Activated CD4-positive, alpha-beta T cell treated with anti-CD3 and anti-CD28 coated beads, Interleukin-2, amount 10 ng/mL, durations not matched to agents 7 days and 5 days (primary cell): ENCODE measurements at regions not wholly inside any gene's neighbourhood (a gene's known extent, or its start where the extent isn't known, plus 50 kb on each side); places are given as distances from the start of the nearest gene placed in this dataset.

ENCODE experiments used
- CTCF ChIA-PET: fragments of 350-600 bp; sonication (Branson Sonifier 250); formaldehyde crosslinking; loops from one replicate; lab custom pipeline; 2021; ENCODE audit warnings: antibody characterized with exemption; lab: Charles Lee
- POLR2A ChIA-PET: fragments of 350-600 bp; sonication (Branson Sonifier 250); formaldehyde crosslinking; loops from one replicate; lab custom pipeline; 2021; ENCODE audit warnings: antibody characterized with exemption; lab: Charles Lee
- DNase-seq: peaks from one replicate; pipeline ENCODE4 v3.0.0-alpha.2; 2020
- H3K27ac Mint-ChIP-seq: one replicate; pipeline ENCODE4 v1.8.0; 2021; ENCODE audit warnings: mild to moderate bottlenecking, moderate library complexity, mixed read lengths
- H3K27me3 Mint-ChIP-seq: one replicate; pipeline ENCODE4 v1.8.0; 2021; ENCODE audit warnings: mixed read lengths
- H3K36me3 Mint-ChIP-seq: one replicate; pipeline ENCODE4 v1.8.0; 2021; ENCODE audit warnings: low read depth, mixed read lengths
- H3K4me1 Mint-ChIP-seq: one replicate; pipeline ENCODE4 v1.8.0; 2021; ENCODE audit warnings: mixed read lengths
- H3K4me3 Mint-ChIP-seq: one replicate; pipeline ENCODE4 v1.8.0; 2021; ENCODE audit warnings: mild to moderate bottlenecking, moderate library complexity, mixed read lengths
- H3K9me3 Mint-ChIP-seq: one replicate; pipeline ENCODE4 v1.8.0; 2021; ENCODE audit warnings: mixed read lengths

GRCh38 chr9:81190659-81191058 is 498.7 kb downstream of the TLE1 start:
- no peaks in the 10 kb centered on the region for H3K27me3 Mint-ChIP-seq
- no peaks in the 10 kb centered on the region for H3K4me1 Mint-ChIP-seq
- no peak for DNase-seq
- ChIA-PET CTCF (no interaction called here), POLR2A (no interaction called here)
- H3K4me3 Mint-ChIP-seq = no peak overlapping the region
- H3K36me3 Mint-ChIP-seq = no peaks in the 10 kb centered on the region
- H3K27ac Mint-ChIP-seq = no peak overlapping the region
- H3K9me3 Mint-ChIP-seq = no peaks in the 10 kb centered on the region

DNA sequence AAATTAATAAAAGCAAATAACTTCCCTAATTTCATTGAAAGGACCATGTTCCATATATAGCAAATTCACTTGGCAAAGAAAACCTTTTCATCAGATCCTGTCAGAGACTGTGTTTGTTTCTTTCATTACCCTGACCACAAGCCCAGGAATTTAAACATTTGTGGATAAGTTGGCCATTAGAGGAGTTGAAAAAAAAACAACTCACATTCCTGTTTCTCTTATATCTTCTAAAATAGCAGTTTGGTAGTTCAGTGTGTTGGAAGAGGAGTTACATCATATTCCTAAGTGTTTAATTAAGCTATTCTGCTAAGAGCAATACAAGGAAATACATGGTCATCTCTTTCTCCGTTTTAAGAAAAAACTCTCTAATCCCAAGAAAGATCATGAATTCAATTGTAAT is 505.6 kb downstream of the TLE1 start:
- Mint-ChIP-seq H3K27me3 (no peaks in the 10 kb centered on the region), H3K36me3 (no peaks in the 10 kb centered on the region), H3K4me1 (no peaks in the 10 kb centered on the region), H3K27ac (no peak overlapping the region), H3K4me3 (no peak overlapping the region), H3K9me3 (no peaks in the 10 kb centered on the region)
- ChIA-PET POLR2A (no interaction called here), CTCF (no interaction called here)
- no peak for DNase-seq

DNA sequence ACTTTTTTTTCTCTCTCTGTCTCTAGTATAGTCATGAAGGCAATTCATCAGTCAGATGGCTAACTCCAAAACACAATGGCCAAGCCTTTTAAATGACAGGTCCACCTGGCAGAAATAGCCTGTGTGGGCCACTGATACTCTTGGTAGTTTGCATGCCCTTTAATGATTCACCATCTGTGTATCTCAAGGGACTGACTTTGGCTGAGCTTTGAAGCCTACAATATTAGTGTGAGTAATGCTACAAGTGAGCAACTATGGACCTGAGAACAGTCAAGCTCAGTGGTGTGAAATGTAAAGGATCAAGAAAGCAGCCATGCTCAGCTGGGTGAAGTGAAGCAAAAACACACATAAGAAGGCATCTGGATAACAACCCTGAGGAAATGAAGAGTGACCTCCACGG is 506.9 kb downstream of the TLE1 start:
- POLR2A ChIA-PET = no interaction called here

DNA sequence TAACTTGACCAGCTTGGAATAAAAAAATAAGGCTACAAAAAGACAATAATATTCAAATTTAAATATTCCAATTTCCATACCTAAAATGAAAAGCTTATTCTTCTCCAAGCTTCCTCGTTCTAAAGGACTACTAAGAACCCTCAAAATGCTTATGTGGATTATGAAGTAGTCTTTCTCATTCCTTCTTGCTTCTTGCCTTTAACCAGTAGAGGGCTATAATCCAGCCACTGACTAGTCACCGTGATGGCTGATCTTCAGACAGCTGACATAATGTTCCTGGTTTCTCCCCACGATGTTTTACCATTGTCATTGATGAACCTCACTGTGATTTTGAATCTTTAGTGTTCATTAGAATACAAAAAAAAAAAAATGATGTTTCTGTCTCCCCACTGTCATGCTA is 515.3 kb downstream of the TLE1 start:
- no peaks in the 10 kb centered on the region for H3K27me3 Mint-ChIP-seq
- POLR2A ChIA-PET = no interaction called here

More for the DNA sequence above, 506.9 kb downstream of the TLE1 start:
- no peaks in the 10 kb centered on the region for H3K36me3 Mint-ChIP-seq
- CTCF ChIA-PET = no interaction called here
- H3K4me1 Mint-ChIP-seq = no peaks in the 10 kb centered on the region
- no peak overlapping the region for H3K27ac Mint-ChIP-seq
- no peaks in the 10 kb centered on the region for H3K27me3 Mint-ChIP-seq
- no peak for DNase-seq
- H3K9me3 Mint-ChIP-seq = peaks cover under 1% of the 10 kb centered on the region
- no peak overlapping the region for H3K4me3 Mint-ChIP-seq

GRCh38 chr9:81171689-81172088 is 517.7 kb downstream of the TLE1 start:
- CTCF ChIA-PET = no interaction called here

More for the DNA sequence above, 515.3 kb downstream of the TLE1 start:
- no peaks in the 10 kb centered on the region for H3K36me3 Mint-ChIP-seq
- H3K27ac Mint-ChIP-seq = no peak overlapping the region
- CTCF ChIA-PET = no interaction called here
- no peak overlapping the region for H3K4me3 Mint-ChIP-seq
- no peak for DNase-seq
- no peaks in the 10 kb centered on the region for H3K4me1 Mint-ChIP-seq
- H3K9me3 Mint-ChIP-seq = peaks cover 4% of the 10 kb centered on the region

GRCh38 chr9:81162361-81162760 is 527.0 kb downstream of the TLE1 start:
- no peaks in the 10 kb centered on the region for H3K36me3 Mint-ChIP-seq
- CTCF ChIA-PET = no interaction called here
- POLR2A ChIA-PET = no interaction called here
- peaks cover 6% of the 10 kb centered on the region for H3K9me3 Mint-ChIP-seq
- H3K27me3 Mint-ChIP-seq = no peaks in the 10 kb centered on the region
- no peak overlapping the region for H3K27ac Mint-ChIP-seq
- no peaks in the 10 kb centered on the region for H3K4me1 Mint-ChIP-seq
- H3K4me3 Mint-ChIP-seq = no peak overlapping the region
- DNase-seq = no peak

More at GRCh38 chr9:81171689-81172088, 517.7 kb downstream of the TLE1 start:
- H3K36me3 Mint-ChIP-seq = no peaks in the 10 kb centered on the region
- peaks cover 2% of the 10 kb centered on the region for H3K9me3 Mint-ChIP-seq
- no peak overlapping the region for H3K27ac Mint-ChIP-seq
- no peak for DNase-seq
- H3K4me3 Mint-ChIP-seq = no peak overlapping the region
- POLR2A ChIA-PET = no interaction called here
- no peaks in the 10 kb centered on the region for H3K4me1 Mint-ChIP-seq
- no peaks in the 10 kb centered on the region for H3K27me3 Mint-ChIP-seq

GRCh38 chr9:81156381-81156780 is 533.0 kb downstream of the TLE1 start:
- H3K4me3 Mint-ChIP-seq = no peak overlapping the region
- H3K9me3 Mint-ChIP-seq = no peaks in the 10 kb centered on the region
- H3K27me3 Mint-ChIP-seq = no peaks in the 10 kb centered on the region
- CTCF ChIA-PET = no interaction called here
- POLR2A ChIA-PET = no interaction called here
- H3K27ac Mint-ChIP-seq = no peak overlapping the region
- no peaks in the 10 kb centered on the region for H3K36me3 Mint-ChIP-seq
- DNase-seq = no peak
- H3K4me1 Mint-ChIP-seq = no peaks in the 10 kb centered on the region

- Mint-ChIP-seq H3K27ac (no peak overlapping the region), H3K27me3 (no peaks in the 10 kb centered on the region), H3K4me1 (no peaks in the 10 kb centered on the region), H3K36me3 (no peaks in the 10 kb centered on the region), H3K4me3 (no peak overlapping the region), H3K9me3 (no peaks in the 10 kb centered on the region)
- CTCF ChIA-PET = no interaction called here
- DNase-seq = no peak
- POLR2A ChIA-PET = no interaction called here
These were observed 539.2 kb downstream of the TLE1 start for GRCh38 chr9:81150016-81150625.

GRCh38 chr9:81146684-81147337 is 542.5 kb downstream of the TLE1 start:
- ChIA-PET CTCF (no interaction called here), POLR2A (no interaction called here)
- Mint-ChIP-seq H3K27ac (no peak overlapping the region), H3K9me3 (no peaks in the 10 kb centered on the region), H3K27me3 (no peaks in the 10 kb centered on the region), H3K4me3 (no peak overlapping the region), H3K36me3 (no peaks in the 10 kb centered on the region), H3K4me1 (no peaks in the 10 kb centered on the region)
- no peak for DNase-seq

DNA sequence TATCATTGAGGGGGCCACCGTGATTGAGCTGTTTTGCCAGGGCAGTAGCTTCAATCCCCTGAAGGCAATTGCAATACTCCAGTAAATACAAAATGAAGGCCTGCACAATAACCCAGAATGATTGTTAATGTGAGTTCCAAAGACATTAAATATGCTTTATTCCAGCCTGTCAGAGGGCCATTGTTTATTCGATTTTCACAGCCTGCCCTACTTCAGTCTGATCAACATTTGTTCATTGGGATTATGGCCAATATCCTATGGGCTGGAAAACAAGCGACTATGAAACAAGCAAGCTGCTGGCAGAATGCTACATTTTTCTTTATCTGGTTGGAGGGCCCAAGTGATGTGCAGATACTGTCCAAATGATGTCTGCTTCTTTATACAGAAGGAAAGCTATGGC is 543.1 kb downstream of the TLE1 start:
- CTCF ChIA-PET = interaction anchor here (0.6 kb wide), 1 partner anchor 172 kb away, joined by 4 read pairs; no protein-coding TSS in a partner anchor
- no peaks in the 10 kb centered on the region for H3K9me3 Mint-ChIP-seq

GRCh38 chr9:81145331-81145963 is 543.9 kb downstream of the TLE1 start:
- Mint-ChIP-seq H3K4me3 (no peak overlapping the region), H3K4me1 (no peaks in the 10 kb centered on the region), H3K9me3 (no peaks in the 10 kb centered on the region), H3K27me3 (no peaks in the 10 kb centered on the region), H3K27ac (no peak overlapping the region), H3K36me3 (no peaks in the 10 kb centered on the region)
- ChIA-PET POLR2A (no interaction called here), CTCF (no interaction called here)
- DNase-seq = no peak

More for the DNA sequence above, 543.1 kb downstream of the TLE1 start:
- Mint-ChIP-seq H3K36me3 (no peaks in the 10 kb centered on the region), H3K4me3 (no peak overlapping the region), H3K4me1 (no peaks in the 10 kb centered on the region), H3K27me3 (no peaks in the 10 kb centered on the region), H3K27ac (no peak overlapping the region)
- POLR2A ChIA-PET = no interaction called here
- DNase-seq = no peak

DNA sequence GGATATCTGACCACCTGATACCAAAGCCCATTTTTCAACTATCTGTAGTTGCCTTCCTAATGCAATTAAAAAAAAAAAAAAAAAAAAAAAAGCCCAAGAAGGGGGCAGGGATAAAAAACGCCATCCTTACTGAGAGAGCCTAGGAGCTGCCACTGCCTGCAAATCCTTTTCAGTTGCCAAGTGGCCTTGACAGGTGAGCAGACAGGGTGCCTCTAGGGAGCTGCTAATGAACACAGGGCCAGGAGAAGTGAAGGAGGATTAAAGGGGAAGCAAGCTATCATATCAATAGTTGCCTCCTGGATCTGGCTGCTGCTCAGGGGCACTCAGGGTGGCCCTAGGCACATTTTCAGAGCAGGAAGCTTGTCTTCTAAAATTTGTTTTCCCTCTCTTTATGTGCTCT is 547.4 kb downstream of the TLE1 start:
- no peak for DNase-seq
- CTCF ChIA-PET = interaction anchor here (0.6 kb wide), 1 partner anchor 162 kb away, joined by 3 read pairs; no protein-coding TSS in a partner anchor
- Mint-ChIP-seq H3K9me3 (no peaks in the 10 kb centered on the region), H3K4me3 (no peak overlapping the region), H3K27me3 (no peaks in the 10 kb centered on the region), H3K4me1 (no peaks in the 10 kb centered on the region), H3K36me3 (no peaks in the 10 kb centered on the region), H3K27ac (no peak overlapping the region)
- POLR2A ChIA-PET = no interaction called here

- no peak overlapping the region for H3K4me3 Mint-ChIP-seq
- CTCF ChIA-PET = no interaction called here
- H3K9me3 Mint-ChIP-seq = no peaks in the 10 kb centered on the region
- no peak for DNase-seq
- POLR2A ChIA-PET = no interaction called here
- H3K27me3 Mint-ChIP-seq = no peaks in the 10 kb centered on the region
- no peaks in the 10 kb centered on the region for H3K4me1 Mint-ChIP-seq
- H3K27ac Mint-ChIP-seq = no peak overlapping the region
- no peaks in the 10 kb centered on the region for H3K36me3 Mint-ChIP-seq
These were observed 551.3 kb downstream of the TLE1 start for GRCh38 chr9:81137976-81138568.
